ENCODE measurements at regions not wholly inside any gene's neighbourhood (a gene's known extent, or its start where the extent isn't known, plus 50 kb on each side); places are given as distances from the start of the nearest gene placed in this dataset.

DNA sequence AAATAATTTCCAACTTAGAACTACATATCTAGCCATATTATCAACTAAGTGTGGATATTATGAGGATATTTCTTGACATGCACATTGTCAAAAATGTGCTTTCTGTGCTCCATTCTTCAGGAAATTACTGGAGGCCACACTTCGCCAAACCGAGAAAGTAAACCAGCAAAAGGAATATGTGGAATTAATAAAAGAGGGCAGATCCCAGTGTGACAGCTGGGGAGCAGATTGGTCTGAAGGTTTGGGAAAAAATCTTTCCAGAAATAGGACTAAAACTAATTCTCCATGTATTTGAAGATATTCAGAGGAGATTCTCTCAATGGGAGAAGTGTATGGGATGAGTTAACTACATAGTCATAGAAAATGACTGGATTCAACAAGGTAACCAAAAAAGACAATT lies 546.9 kb upstream of the API5 start:
- TF ChIP-seq, protein P1, sequence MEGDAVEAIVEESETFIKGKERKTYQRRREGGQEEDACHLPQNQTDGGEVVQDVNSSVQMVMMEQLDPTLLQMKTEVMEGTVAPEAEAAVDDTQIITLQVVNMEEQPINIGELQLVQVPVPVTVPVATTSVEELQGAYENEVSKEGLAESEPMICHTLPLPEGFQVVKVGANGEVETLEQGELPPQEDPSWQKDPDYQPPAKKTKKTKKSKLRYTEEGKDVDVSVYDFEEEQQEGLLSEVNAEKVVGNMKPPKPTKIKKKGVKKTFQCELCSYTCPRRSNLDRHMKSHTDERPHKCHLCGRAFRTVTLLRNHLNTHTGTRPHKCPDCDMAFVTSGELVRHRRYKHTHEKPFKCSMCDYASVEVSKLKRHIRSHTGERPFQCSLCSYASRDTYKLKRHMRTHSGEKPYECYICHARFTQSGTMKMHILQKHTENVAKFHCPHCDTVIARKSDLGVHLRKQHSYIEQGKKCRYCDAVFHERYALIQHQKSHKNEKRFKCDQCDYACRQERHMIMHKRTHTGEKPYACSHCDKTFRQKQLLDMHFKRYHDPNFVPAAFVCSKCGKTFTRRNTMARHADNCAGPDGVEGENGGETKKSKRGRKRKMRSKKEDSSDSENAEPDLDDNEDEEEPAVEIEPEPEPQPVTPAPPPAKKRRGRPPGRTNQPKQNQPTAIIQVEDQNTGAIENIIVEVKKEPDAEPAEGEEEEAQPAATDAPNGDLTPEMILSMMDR (conservative IDR thresholded peaks at IDR 0.05 in 1 of 2, IDR thresholded peaks at IDR 0.05 in 1 of 2; ENCODE audit: extremely low read depth in 1 of 2, insufficient read depth in 1 of 2, low read depth in 1 of 2, low read length in 2 of 2), result no peak
- TF ChIP-seq EZH2 (IDR thresholded peaks at IDR 0.05; ENCODE audit: borderline replicate concordance, low read length), result no peak
